IPS-NIHi7 (cell line): ENCODE measurements at regions not wholly inside any gene's neighbourhood (a gene's known extent, or its start where the extent isn't known, plus 50 kb on each side); places are given as distances from the start of the nearest gene placed in this dataset.

ENCODE experiments used
- DNase-seq: peaks from one replicate; pipeline ENCODE4 v3.0.0; 2012; ENCODE audit warnings: mixed read lengths; ENCODE audit errors: extremely low spot score

- no peak for DNase-seq
Measured at GRCh38 chr5:82702046-82702445, 375.1 kb downstream of the TMEM167A start.

GRCh38 chr5:82699737-82700136 is 377.5 kb downstream of the TMEM167A start:
- DNase-seq, result no peak

DNA sequence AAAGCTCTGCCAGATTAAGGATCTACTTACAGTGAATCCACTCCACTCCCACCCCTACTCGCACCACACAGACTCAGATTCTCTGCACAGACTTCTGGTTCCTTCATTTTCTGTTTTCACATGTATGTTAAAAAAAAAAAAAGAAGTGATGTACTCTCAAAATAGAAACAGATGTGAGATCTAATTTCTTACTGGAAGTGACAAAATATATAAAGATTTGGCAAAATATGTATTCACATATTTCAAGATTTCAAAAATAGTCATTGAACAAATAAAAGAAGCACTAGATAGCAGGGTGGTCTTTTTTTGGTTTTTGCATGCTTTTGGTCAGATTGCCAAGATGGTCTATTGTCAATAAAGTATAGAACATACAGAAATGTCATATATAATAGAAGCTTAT is 379.2 kb downstream of the TMEM167A start:
- DNase-seq, result no peak

DNA sequence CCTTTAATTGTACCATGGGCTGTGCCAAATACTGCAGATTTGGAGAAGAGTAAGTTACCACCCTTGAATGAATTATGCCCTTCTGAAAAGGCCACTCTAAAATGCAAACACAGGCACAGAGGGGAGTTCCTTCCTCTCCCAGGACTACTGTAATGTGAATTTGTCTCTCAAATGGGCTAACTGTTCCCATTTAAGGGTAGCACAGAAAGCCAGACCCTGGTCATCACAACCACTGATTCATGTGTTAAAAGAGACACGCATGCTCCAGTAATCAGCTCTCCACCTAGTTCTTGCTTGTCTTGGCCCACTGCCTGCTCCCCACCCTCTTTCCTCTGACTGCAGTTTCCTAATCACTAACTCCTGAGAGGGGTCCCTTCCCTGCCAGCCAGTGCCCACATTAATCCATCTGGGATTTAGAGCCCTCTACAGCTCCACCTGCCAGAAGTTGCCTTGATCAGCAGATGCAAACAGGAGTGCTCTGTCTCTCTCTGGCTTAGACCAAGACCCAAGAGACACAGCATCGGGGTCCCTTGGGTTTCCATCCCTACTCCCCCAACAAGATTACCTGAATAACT is 382.4 kb downstream of the TMEM167A start:
- DNase-seq, result peak; percentile 10

- DNase-seq, result no peak
Measured at GRCh38 chr5:82692826-82693225, 384.4 kb downstream of the TMEM167A start.

DNA sequence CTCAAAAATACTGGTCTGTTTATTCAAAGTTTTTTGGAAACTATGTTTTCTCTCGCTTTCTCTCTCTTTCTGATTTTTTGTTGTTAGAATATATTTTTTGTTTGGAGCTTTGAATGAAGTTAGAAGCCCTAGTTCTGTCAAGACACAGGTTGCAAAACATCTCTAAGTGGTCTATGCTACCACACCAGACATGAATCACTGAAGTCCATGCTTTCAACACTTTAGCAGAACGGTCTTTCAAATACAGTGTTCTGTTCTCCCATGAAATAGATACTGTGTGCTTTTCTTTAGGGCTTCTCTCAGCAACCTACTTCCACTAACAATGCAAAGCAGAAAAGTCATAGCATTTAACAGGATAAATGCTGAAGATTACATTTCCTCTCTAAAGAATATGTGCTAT is 392.5 kb downstream of the TMEM167A start:
- no peak for DNase-seq

DNA sequence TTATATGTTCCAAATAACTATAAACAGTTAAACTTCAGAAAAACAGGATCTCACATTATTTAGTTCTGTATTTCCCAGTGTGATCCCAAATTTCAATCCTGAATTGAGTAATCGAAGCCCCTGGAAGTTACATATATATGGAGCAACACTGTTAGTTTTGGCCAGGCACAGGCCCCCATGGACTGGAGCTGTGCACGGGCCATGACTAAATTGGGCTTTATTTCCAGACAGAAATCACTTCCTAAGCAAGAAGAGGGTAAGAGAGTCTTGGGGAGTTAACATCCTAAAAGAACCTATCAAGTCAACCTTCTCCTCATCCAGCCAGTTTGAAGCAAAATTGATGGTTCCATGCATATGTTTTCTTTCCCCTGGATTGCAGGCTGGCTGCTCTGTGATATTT is 393.0 kb downstream of the TMEM167A start:
- DNase-seq, result no peak

DNA sequence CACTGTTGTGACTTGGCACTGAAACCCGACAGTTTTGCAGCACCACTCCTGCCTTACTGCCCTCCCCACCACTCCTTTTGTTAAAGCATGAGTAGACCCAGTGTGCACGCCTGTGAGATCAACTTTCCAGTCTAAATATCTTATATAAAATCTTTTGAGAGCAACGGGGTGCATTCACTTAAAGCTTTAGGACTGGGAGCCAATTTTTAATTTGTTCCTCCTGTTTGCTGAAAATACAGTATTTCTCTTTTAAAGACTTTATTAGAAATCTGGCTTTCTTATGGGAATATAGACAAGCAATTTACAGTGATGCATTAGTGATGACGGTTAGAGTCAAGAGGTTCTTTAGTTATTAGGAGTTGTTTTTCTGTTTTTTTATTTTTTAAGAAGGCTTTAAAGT is 397.5 kb downstream of the TMEM167A start:
- no peak for DNase-seq

DNA sequence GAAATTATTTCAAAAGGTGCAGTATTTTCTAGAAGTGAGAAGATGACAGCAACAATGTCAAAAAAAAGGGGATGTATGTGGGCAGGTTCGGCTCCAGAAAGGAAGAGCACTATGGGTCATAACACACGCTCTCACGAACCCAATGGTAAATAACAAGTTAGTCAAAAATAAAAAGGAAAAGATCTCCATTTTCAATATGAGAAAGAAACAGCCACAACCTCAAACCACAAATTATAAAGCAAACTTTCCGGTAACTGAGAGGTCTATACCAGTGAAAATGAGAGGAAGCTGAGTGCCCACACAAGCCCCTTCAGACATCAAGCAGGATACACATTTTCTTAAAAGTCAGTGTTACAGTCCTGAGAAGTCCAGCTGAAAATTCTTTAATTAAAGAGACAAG is 398.5 kb upstream of the RPS23 start:
- no peak for DNase-seq

GRCh38 chr5:82674671-82675070 is 396.5 kb upstream of the RPS23 start:
- no peak for DNase-seq

GRCh38 chr5:82673057-82673809 is 395.1 kb upstream of the RPS23 start:
- no peak for DNase-seq

DNA sequence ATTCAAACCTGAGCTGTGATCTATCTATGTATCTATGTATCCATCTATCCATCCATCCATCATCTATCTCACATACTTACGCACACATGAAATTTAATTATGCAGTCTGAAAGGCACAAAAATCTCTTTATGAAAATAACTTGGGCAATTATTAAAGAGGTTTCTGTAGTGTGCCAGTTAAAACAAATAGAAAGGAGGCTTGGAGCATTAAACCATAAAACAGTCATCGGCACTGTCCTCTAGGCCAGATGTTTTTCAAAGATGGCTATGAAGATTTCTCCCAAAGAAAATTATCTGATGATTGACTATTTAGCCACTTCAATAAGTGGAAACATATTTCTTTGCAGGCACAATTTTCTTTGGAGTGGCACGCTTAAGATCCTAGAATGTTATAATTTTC is 392.5 kb upstream of the RPS23 start:
- DNase-seq, result no peak

- DNase-seq, result no peak
Measured at GRCh38 chr5:82669720-82670119, 391.6 kb upstream of the RPS23 start.

DNA sequence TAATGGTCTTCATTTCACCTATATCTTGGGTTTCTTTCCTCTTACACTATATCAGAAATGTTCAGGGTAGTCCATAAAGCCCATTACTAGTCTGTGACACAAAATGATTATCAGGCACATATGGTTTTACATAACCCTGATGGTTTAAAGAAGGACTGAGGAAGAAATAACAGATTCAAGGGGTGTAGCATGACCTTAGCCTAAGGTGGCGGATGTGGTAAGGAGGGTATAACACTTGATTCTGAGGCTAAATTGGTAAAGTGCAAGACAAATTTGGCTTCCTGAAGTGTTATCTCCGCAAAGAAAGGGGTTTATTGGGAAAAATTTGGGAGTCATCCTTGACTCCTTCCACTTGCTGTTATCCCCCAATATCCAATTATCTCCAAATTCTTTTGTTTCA is 388.2 kb upstream of the RPS23 start:
- no peak for DNase-seq

GRCh38 chr5:82664732-82665131 is 386.6 kb upstream of the RPS23 start:
- no peak for DNase-seq

GRCh38 chr5:82663225-82663624 is 385.1 kb upstream of the RPS23 start:
- no peak for DNase-seq

DNA sequence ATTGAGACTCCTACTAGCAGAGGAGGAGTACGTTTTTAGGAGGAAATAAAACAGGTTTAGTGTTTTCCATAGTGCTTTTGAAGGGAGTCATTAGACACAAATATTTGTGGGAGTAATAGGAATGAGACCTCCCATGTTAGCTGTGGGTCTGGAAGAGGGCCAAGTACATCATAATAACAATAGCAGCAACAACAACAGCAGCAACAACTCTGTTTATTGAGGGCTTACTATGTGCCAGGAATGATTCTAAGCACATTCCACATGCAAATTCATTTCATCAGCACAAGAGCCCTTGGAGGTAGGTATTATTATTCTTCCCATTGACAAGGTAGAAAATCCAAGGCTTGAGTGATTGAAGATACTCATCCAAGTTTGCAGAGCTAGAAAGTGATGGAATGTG is 384.2 kb upstream of the RPS23 start:
- no peak for DNase-seq

DNA sequence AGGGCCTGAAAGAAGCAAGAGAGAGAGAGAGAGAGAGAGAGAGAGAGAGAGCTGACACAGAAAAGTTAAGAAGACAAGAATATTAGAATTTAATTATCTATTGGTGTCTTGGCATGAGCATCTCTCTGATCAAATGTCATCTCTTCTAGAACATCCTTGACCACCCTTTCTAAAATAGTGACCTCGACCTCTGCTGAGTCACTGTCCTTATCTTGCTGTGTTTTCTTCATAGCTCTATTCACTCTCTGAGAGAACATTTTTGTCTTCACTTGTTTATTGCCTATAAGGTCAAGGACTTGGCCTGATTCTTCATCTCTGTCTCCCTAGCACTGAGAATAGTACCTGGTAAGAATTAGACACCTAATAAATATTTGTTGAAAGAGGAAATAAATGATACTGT is 383.8 kb upstream of the RPS23 start:
- no peak for DNase-seq

GRCh38 chr5:82661462-82661861 is 383.3 kb upstream of the RPS23 start:
- DNase-seq, result no peak

GRCh38 chr5:82659115-82659514 is 381.0 kb upstream of the RPS23 start:
- no peak for DNase-seq

GRCh38 chr5:82657033-82657699 is 379.0 kb upstream of the RPS23 start:
- no peak for DNase-seq

- DNase-seq, result no peak
Measured at GRCh38 chr5:82656341-82656761, 378.2 kb upstream of the RPS23 start.

GRCh38 chr5:82655078-82655477 is 376.9 kb upstream of the RPS23 start:
- no peak for DNase-seq
